ENCODE measurements at regions not wholly inside any gene's neighbourhood (a gene's known extent, or its start where the extent isn't known, plus 50 kb on each side); places are given as distances from the start of the nearest gene placed in this dataset.

DNA sequence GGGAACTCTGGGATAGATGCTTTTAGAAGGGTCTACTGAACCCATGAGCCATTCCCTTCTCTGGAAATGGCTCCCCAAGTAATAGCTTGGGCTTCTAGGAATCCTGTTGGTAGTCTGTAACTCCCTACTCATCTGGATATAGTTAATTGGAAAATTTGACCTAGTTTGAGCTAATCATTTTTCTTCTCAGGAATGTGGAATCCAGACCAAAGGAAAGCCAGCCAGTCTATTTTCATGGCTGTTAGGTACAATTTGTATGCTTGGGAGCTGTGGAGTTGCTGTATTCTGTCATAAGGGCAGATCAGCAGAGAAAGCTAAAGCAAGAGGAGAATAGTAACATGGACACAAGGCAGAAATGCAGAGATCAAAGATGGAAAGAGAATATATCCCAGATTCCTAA is 71.6 kb upstream of the C1GALT1 start:
- TF ChIP-seq CTCF (conservative IDR thresholded peaks at IDR 0.05 in 1 of 2, IDR thresholded peaks at IDR 0.05 in 1 of 2; ENCODE audit: low read depth in 1 of 2, low read length in 2 of 2) (no peak), EZH2 (IDR thresholded peaks at IDR 0.05; ENCODE audit: low read length, missing control alignments) (no peak)
- H3K27ac ChIP-seq (ENCODE audit: insufficient read depth, low read length), result no peak overlapping the region
- no peak for DNase-seq (ENCODE audit: low read depth in 2 of 2)
- H2AFZ ChIP-seq (ENCODE audit: low read length), result no peak overlapping the region
- no peaks in the 10 kb centered on the region for H3K27me3 ChIP-seq (ENCODE audit: control insufficient read depth, insufficient read depth, low read length)
- H3K9me3 ChIP-seq (ENCODE audit: control insufficient read depth, insufficient read depth, low read depth, low read length), result no peaks in the 10 kb centered on the region
- no peaks in the 10 kb centered on the region for H3K4me1 ChIP-seq (ENCODE audit: control insufficient read depth, extremely low read depth, insufficient read depth, low read length)
- no peak overlapping the region for H3K4me3 ChIP-seq (replicated peaks in 1 of 4; ENCODE audit: control extremely low read depth in 1 of 4, insufficient read depth in 1 of 4, low read depth in 3 of 4, low read length in 4 of 4)
- no peak overlapping the region for H3K4me2 ChIP-seq (ENCODE audit: extremely low read depth, insufficient read depth, low read length)
- no peaks in the 10 kb centered on the region for H4K20me1 ChIP-seq (ENCODE audit: control insufficient read depth, extremely low read depth, insufficient read depth, low read length)
- no peaks in the 10 kb centered on the region for H3K36me3 ChIP-seq (ENCODE audit: control insufficient read depth, insufficient read depth, low read length)
- no peaks in the 10 kb centered on the region for H3K79me2 ChIP-seq (ENCODE audit: control insufficient read depth, insufficient read depth, low read length)
- no peak overlapping the region for H3K9ac ChIP-seq (ENCODE audit: insufficient read depth, low read length)

- no peak overlapping the region for H2AFZ ChIP-seq (ENCODE audit: low read length)
- H3K79me2 ChIP-seq (ENCODE audit: control insufficient read depth, insufficient read depth, low read length), result no peaks in the 10 kb centered on the region
- TF ChIP-seq CTCF (conservative IDR thresholded peaks at IDR 0.05 in 1 of 2, IDR thresholded peaks at IDR 0.05 in 1 of 2; ENCODE audit: low read depth in 1 of 2, low read length in 2 of 2) (no peak), EZH2 (IDR thresholded peaks at IDR 0.05; ENCODE audit: low read length, missing control alignments) (no peak)
- H3K9ac ChIP-seq (ENCODE audit: insufficient read depth, low read length), result no peak overlapping the region
- DNase-seq (ENCODE audit: low read depth in 2 of 2), result no peak
- no peaks in the 10 kb centered on the region for H3K9me3 ChIP-seq (ENCODE audit: control insufficient read depth, insufficient read depth, low read depth, low read length)
- H3K27ac ChIP-seq (ENCODE audit: insufficient read depth, low read length), result no peak overlapping the region
- no peak overlapping the region for H3K4me3 ChIP-seq (replicated peaks in 1 of 4; ENCODE audit: control extremely low read depth in 1 of 4, insufficient read depth in 1 of 4, low read depth in 3 of 4, low read length in 4 of 4)
- H3K27me3 ChIP-seq (ENCODE audit: control insufficient read depth, insufficient read depth, low read length), result no peaks in the 10 kb centered on the region
- H4K20me1 ChIP-seq (ENCODE audit: control insufficient read depth, extremely low read depth, insufficient read depth, low read length), result no peaks in the 10 kb centered on the region
- H3K4me2 ChIP-seq (ENCODE audit: extremely low read depth, insufficient read depth, low read length), result no peak overlapping the region
- H3K4me1 ChIP-seq (ENCODE audit: control insufficient read depth, extremely low read depth, insufficient read depth, low read length), result no peaks in the 10 kb centered on the region
- H3K36me3 ChIP-seq (ENCODE audit: control insufficient read depth, insufficient read depth, low read length), result no peaks in the 10 kb centered on the region
Observed at GRCh38 chr7:7112868-7113267, 69.5 kb upstream of the C1GALT1 start.

DNA sequence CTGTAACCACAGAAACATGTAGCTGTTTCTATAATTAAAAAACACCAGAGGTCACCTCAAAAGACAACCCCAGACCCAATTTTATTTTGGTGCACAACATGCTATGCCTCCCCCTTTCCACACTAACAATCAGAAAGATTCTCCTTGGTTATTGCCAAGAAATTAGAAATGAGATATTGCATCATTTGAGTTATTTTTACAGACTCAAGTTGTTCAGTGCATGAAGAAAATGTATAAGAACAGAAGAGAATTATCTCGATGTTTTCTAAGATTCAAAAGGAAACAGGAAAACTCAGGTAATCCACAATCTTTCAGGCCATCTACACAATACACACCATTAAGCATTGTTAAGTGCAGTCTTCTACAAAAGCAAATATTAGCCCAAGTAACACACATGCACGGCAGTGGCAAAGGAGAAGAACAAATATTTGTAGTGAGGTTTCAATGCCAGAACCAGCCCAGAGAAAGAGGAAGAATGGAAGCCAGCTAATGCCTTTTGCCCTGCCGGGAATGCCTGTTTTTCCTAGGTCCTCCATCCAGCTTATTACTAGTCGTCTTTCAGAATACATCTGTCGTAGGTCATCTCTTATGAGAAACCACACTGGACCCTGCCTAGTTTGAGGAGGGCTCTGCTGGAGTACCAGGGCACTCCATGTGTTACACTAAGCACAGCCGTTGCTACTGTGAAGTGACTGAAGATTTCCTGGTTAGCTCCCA is 67.6 kb upstream of the C1GALT1 start:
- no peaks in the 10 kb centered on the region for H4K20me1 ChIP-seq (ENCODE audit: control insufficient read depth, extremely low read depth, insufficient read depth, low read length)
- no peaks in the 10 kb centered on the region for H3K4me1 ChIP-seq (ENCODE audit: control insufficient read depth, extremely low read depth, insufficient read depth, low read length)
- H3K36me3 ChIP-seq (ENCODE audit: control insufficient read depth, insufficient read depth, low read length), result no peaks in the 10 kb centered on the region
- H3K4me3 ChIP-seq (replicated peaks in 1 of 4; ENCODE audit: control extremely low read depth in 1 of 4, insufficient read depth in 1 of 4, low read depth in 3 of 4, low read length in 4 of 4), result no peak overlapping the region
- no peaks in the 10 kb centered on the region for H3K9me3 ChIP-seq (ENCODE audit: control insufficient read depth, insufficient read depth, low read depth, low read length)
- no peak overlapping the region for H3K4me2 ChIP-seq (ENCODE audit: extremely low read depth, insufficient read depth, low read length)
- DNase-seq (ENCODE audit: low read depth in 2 of 2), result no peak
- H3K27ac ChIP-seq (ENCODE audit: insufficient read depth, low read length), result no peak overlapping the region
- H3K79me2 ChIP-seq (ENCODE audit: control insufficient read depth, insufficient read depth, low read length), result no peaks in the 10 kb centered on the region
- H3K9ac ChIP-seq (ENCODE audit: insufficient read depth, low read length), result no peak overlapping the region
- no peaks in the 10 kb centered on the region for H3K27me3 ChIP-seq (ENCODE audit: control insufficient read depth, insufficient read depth, low read length)
- H2AFZ ChIP-seq (ENCODE audit: low read length), result no peak overlapping the region
- no peak for TF ChIP-seq EZH2 (IDR thresholded peaks at IDR 0.05; ENCODE audit: low read length, missing control alignments)
- no peak for TF ChIP-seq CTCF (conservative IDR thresholded peaks at IDR 0.05 in 1 of 2, IDR thresholded peaks at IDR 0.05 in 1 of 2; ENCODE audit: low read depth in 1 of 2, low read length in 2 of 2)

Measured in fibroblast of lung (primary cell).